ENCODE measurements at regions not wholly inside any gene's neighbourhood (a gene's known extent, or its start where the extent isn't known, plus 50 kb on each side); places are given as distances from the start of the nearest gene placed in this dataset.

- peak in 1 of 2 donors; percentile 72 for DNase-seq (ENCODE audit: low spot score in 2 of 2)
- intact Hi-C loops (cut with DNase I; ENCODE audit: low total_unique reads), result no loop called here
- no peak overlapping the region for H3K4me3 ChIP-seq (ENCODE audit: low read depth, poor library complexity, severe bottlenecking)
- TF ChIP-seq CTCF (IDR thresholded peaks at IDR 0.05), result no peak
- no peak for TF ChIP-seq POLR2A (IDR thresholded peaks at IDR 0.05)
- WGBS, 2 donors, result 90 to 95% methylated on average over 12 of the region's 12 CpGs
Observed at GRCh38 chr2:128630974-128631697, 312.5 kb upstream of the HS6ST1 start.

- H3K4me3 ChIP-seq (ENCODE audit: low read depth, poor library complexity, severe bottlenecking), result no peak overlapping the region
- 95% methylated on average over 15 of the region's 15 CpGs for WGBS, 2 donors
- peak in 1 of 2 donors; percentile 65 for DNase-seq (ENCODE audit: low spot score in 2 of 2)
- TF ChIP-seq CTCF (IDR thresholded peaks at IDR 0.05) (no peak), POLR2A (IDR thresholded peaks at IDR 0.05) (no peak)
- intact Hi-C loops (cut with DNase I; ENCODE audit: low total_unique reads), result no loop called here
Observed at GRCh38 chr2:128631698-128632500, 313.2 kb upstream of the HS6ST1 start.

- 89% methylated on average over 6 of the region's 6 CpGs for WGBS, 2 donors
- H3K4me3 ChIP-seq (ENCODE audit: low read depth, poor library complexity, severe bottlenecking), result no peak overlapping the region
- TF ChIP-seq POLR2A (IDR thresholded peaks at IDR 0.05), result no peak
- no peak for TF ChIP-seq CTCF (IDR thresholded peaks at IDR 0.05)
- intact Hi-C loops (cut with DNase I; ENCODE audit: low total_unique reads), result no loop called here
- DNase-seq (ENCODE audit: low spot score in 2 of 2), result peak in 1 of 2 donors; percentile 45
Observed at GRCh38 chr2:128632501-128632800, 313.8 kb upstream of the HS6ST1 start.

- intact Hi-C loops (cut with DNase I; ENCODE audit: low total_unique reads), result no loop called here
Observed at GRCh38 chr2:128633501-128633900, 314.8 kb upstream of the HS6ST1 start.

GRCh38 chr2:128635361-128635900 lies 316.8 kb upstream of the HS6ST1 start:
- H3K4me3 ChIP-seq (ENCODE audit: low read depth, poor library complexity, severe bottlenecking), result no peak overlapping the region
- 82 to 84% methylated on average over 8 of the region's 8 CpGs for WGBS, 2 donors
- peak in 1 of 2 donors; percentile 32 for DNase-seq (ENCODE audit: low spot score in 2 of 2)
- intact Hi-C loops (cut with DNase I; ENCODE audit: low total_unique reads), result no loop called here
- TF ChIP-seq POLR2A (IDR thresholded peaks at IDR 0.05), result no peak
- no peak for TF ChIP-seq CTCF (IDR thresholded peaks at IDR 0.05)

More at GRCh38 chr2:128633501-128633900, 314.8 kb upstream of the HS6ST1 start:
- 92 to 94% methylated on average over 3 of the region's 3 CpGs for WGBS, 2 donors
- TF ChIP-seq CTCF (IDR thresholded peaks at IDR 0.05) (no peak), POLR2A (IDR thresholded peaks at IDR 0.05) (no peak)
- DNase-seq (ENCODE audit: low spot score in 2 of 2), result no peak
- H3K4me3 ChIP-seq (ENCODE audit: low read depth, poor library complexity, severe bottlenecking), result no peak overlapping the region

All from lower leg skin (tissue), 4 donors.